GM12878 (cell line): ENCODE measurements at regions not wholly inside any gene's neighbourhood (a gene's known extent, or its start where the extent isn't known, plus 50 kb on each side); places are given as distances from the start of the nearest gene placed in this dataset.

Source experiments
- ATAC-seq: fragments of 200-7000 bp; cut with Tn5 transposase; 3 replicates; pipeline ENCODE4 v1.9.1; 2020; ENCODE audit warnings: mild to moderate bottlenecking, moderate library complexity
- BruUV-seq: library from RNA; stranded (reverse); fragments of 400-500 nt; replicated peaks from 2 replicates; lab custom pipeline; 2021; lab: Mats Ljungman, UMichigan
- CTCF ChIA-PET: fragments of 300-600 bp; sonication (Branson Sonifier 250); formaldehyde crosslinking; extraction: SDS; loops from one replicate; lab custom pipeline; 2021; ENCODE audit warnings: inconsistent platforms; lab: Yijun Ruan, JAX
- POLR2A ChIA-PET: fragments of 350-600 bp; formaldehyde crosslinking; extraction: SDS; loops from one replicate; lab custom pipeline; 2021; ENCODE audit warnings: inconsistent platforms; lab: Charles Lee
- RAD21 ChIA-PET: fragments of 300-600 bp; sonication (Branson Sonifier 250); formaldehyde crosslinking; loops from one replicate; lab custom pipeline; 2023; ENCODE audit warnings: antibody characterized with exemption; ENCODE audit not compliant: unreplicated experiment; lab: Charles Lee
- SMC1A ChIA-PET: fragments of 300-600 bp; sonication (Branson Sonifier 250); formaldehyde crosslinking; loops from one replicate; lab custom pipeline; 2023; ENCODE audit not compliant: unreplicated experiment, uncharacterized antibody; lab: Charles Lee
- DNase-seq: peaks from one replicate; pipeline ENCODE4 v3.0.0-alpha.2; 2011; ENCODE audit warnings: low read depth, low spot score
- FAIRE-seq: peaks from 3 replicates; lab custom pipeline; 2011; peaks lifted over from hg19 to GRCh38; lab: Jason Lieb, UNC
- H2AFZ ChIP-seq: 2 replicates; pipeline ENCODE4 v1.6.0; 2011; ENCODE audit warnings: low read depth, low read length, control low read depth; ENCODE audit not compliant: control insufficient read depth
- H3K27ac ChIP-seq: 2 replicates; pipeline ENCODE4 v1.5.1; 2011; ENCODE audit warnings: control low read depth; ENCODE audit not compliant: control insufficient read depth, insufficient read depth
- H3K27me3 ChIP-seq, 2 experiments: replicated peaks in 1 of 2; 2 replicates each; pipeline versions ENCODE4 v1.6.0 to v1.6.1; 2011; ENCODE audit warnings: low read length in 1 of 2; ENCODE audit not compliant: control insufficient read depth in 2 of 2, insufficient read depth in 2 of 2
- H3K36me3 ChIP-seq, 2 experiments: 2 replicates each; pipeline ENCODE4 v1.5.1; 2011; ENCODE audit warnings: low read length in 1 of 2; ENCODE audit not compliant: control insufficient read depth in 2 of 2, insufficient read depth in 2 of 2
- H3K4me1 ChIP-seq: 2 replicates; pipeline ENCODE4 v1.6.1; 2011; ENCODE audit warnings: mild to moderate bottlenecking, low read length, moderate library complexity, mixed read lengths; ENCODE audit not compliant: control insufficient read depth, insufficient read depth
- H3K4me2 ChIP-seq: 2 replicates; pipeline ENCODE4 v1.6.0; 2011; ENCODE audit warnings: control low read depth; ENCODE audit not compliant: control insufficient read depth, insufficient read depth
- H3K4me3 ChIP-seq: fragments of 200-600 bp; sonication (generic); 2 replicates; pipeline ENCODE4 v1.5.1; 2016
- H3K79me2 ChIP-seq: 2 replicates; pipeline ENCODE4 v1.6.0; 2011; ENCODE audit warnings: low read length; ENCODE audit not compliant: control insufficient read depth, insufficient read depth
- H3K9ac ChIP-seq: 2 replicates; pipeline ENCODE4 v1.8.0; 2011; ENCODE audit warnings: low read length, control low read depth, mixed read lengths; ENCODE audit not compliant: control insufficient read depth, insufficient read depth
- H3K9me3 ChIP-seq: replicated peaks from 3 replicates; pipeline ENCODE4 v1.5.1; 2011; ENCODE audit warnings: mild to moderate bottlenecking, low read length; ENCODE audit not compliant: control insufficient read depth, insufficient read depth
- H4K20me1 ChIP-seq: 2 replicates; pipeline ENCODE4 v1.6.0; 2011; ENCODE audit not compliant: control insufficient read depth, insufficient read depth
- EZH2 ChIP-seq: IDR thresholded peaks from 2 replicates; pipeline ENCODE4 v1.6.1; 2012; ENCODE audit warnings: low read depth, mild to moderate bottlenecking, control low read depth, inconsistent platforms, low read length, borderline replicate concordance; ENCODE audit not compliant: control insufficient read depth
- IKZF2 ChIP-seq, 2 experiments: fragments of 450-650 bp; IDR thresholded peaks; 2 replicates each; pipeline ENCODE4 v1.6.1; 2017; ENCODE audit warnings: mild to moderate bottlenecking in 2 of 2, moderate library complexity in 2 of 2
- MEF2A ChIP-seq: IDR thresholded peaks from 2 replicates; pipeline ENCODE4 v1.6.1; 2011; ENCODE audit warnings: low read depth, mild to moderate bottlenecking, low read length, moderate library complexity; ENCODE audit not compliant: insufficient read depth
- NFXL1 ChIP-seq: fragments of 450-650 bp; IDR thresholded peaks from 2 replicates; pipeline ENCODE4 v1.6.1; 2017; ENCODE audit warnings: antibody characterized with exemption, mild to moderate bottlenecking, borderline replicate concordance
- NR2C2 ChIP-seq: IDR thresholded peaks from 2 replicates; pipeline ENCODE4 v1.6.1; 2011; ENCODE audit warnings: borderline replicate concordance, low read depth; ENCODE audit not compliant: control insufficient read depth, insufficient read length
- NRF1 ChIP-seq: conservative IDR thresholded peaks from 2 replicates; pipeline ENCODE4 v1.6.1; 2011; ENCODE audit warnings: mild to moderate bottlenecking, low read depth, low read length, improper control_type of control experiment
- POLR2A ChIP-seq: IDR thresholded peaks from 2 replicates; pipeline ENCODE4 v1.6.1; 2011; ENCODE audit warnings: low read depth, mild to moderate bottlenecking, low read length
- SMARCA5 ChIP-seq: fragments of 450-650 bp; IDR thresholded peaks from 2 replicates; pipeline ENCODE4 v1.6.1; 2017; ENCODE audit warnings: mild to moderate bottlenecking
- WGBS: methylation state at CpG from one replicate; pipeline ENCODE4 v1.1.6; 2016; ENCODE audit warnings: low lambda C conversion rate; ENCODE audit not compliant: insufficient replicate concordance, insufficient coverage; ENCODE audit errors: missing lambda C conversion rate; 5-methylcytosine and 5-hydroxymethylcytosine counted together
- in situ Hi-C: fragments of 300-500 bp; cut with MboI; formaldehyde crosslinking; loops from 9 replicates; pipeline ENCODE4 v1.14.3; 2018; ENCODE audit warnings: mixed read lengths
- intact Hi-C: fragments of 100-400 bp; cut with micrococcal nuclease; formaldehyde crosslinking; loops from one replicate; pipeline ENCODE4 v1.14.2; 2022; ENCODE audit not compliant: unreplicated experiment
- TF ChIP-seq, protein P1 (sequence below): IDR thresholded peaks from 2 replicates; pipeline ENCODE4 v1.6.1; 2011; ENCODE audit warnings: low read depth, mild to moderate bottlenecking, low read length, moderate library complexity, borderline replicate concordance; ENCODE audit errors: extremely low read depth
- TF ChIP-seq, protein P2 (sequence below), 3 experiments: IDR thresholded peaks in 2 of 3; conservative IDR thresholded peaks in 1 of 3; 2 replicates each; pipeline ENCODE4 v1.5.1; 2011; ENCODE audit warnings: low read depth in 3 of 3, low read length in 3 of 3, mild to moderate bottlenecking in 3 of 3, control low read depth in 2 of 3, moderate library complexity in 2 of 3, inconsistent platforms in 1 of 3, mixed read lengths in 1 of 3; ENCODE audit not compliant: control insufficient read depth in 2 of 3, insufficient read depth in 1 of 3; ENCODE audit errors: extremely low read depth in 1 of 3
- TF ChIP-seq, protein P3 (sequence below): fragments of 450-650 bp; IDR thresholded peaks from 2 replicates; pipeline ENCODE4 v1.6.1; 2018; ENCODE audit warnings: borderline replicate concordance, mild to moderate bottlenecking; ENCODE audit not compliant: partially characterized antibody

DNA sequence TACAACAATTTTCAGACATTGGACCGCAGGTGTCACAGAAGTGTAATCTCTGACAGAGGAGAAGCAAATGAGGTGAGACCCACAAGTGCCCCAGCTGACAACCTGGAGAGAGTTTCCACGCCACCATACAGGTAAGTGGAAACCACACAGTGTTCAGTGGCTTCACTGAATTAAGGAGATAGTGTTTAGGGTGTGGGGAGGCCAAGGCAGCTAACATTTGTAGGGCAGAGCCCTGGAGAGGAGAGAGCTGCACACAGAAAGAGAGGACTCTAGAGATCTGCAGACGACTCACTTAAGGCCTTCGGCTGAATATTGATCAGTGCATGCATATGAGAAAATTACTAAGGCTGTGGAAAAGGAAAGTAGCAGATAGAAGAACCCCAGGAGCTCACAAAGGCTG lies 228.9 kb upstream of the TNRC6C start:
- in situ Hi-C loops (no loop called here), intact Hi-C loops (no loop called here)
- FAIRE-seq (no peak), ATAC-seq (no peak), DNase-seq (no peak)
- Histone ChIP-seq H3K4me3 (no peak overlapping the region), H3K4me2 (no peak overlapping the region), H3K27ac (no peak overlapping the region), H3K36me3 (no peaks in the 10 kb centered on the region), H4K20me1 (no peaks in the 10 kb centered on the region), H3K79me2 (no peaks in the 10 kb centered on the region), H3K9me3 (peaks cover 4% of the 10 kb centered on the region; the same call in 1 of the 3 replicates), H2AFZ (no peak overlapping the region), H3K9ac (no peak overlapping the region), H3K27me3 (no peaks in the 10 kb centered on the region; a peak in 1 of 4 replicates), H3K4me1 (no peaks in the 10 kb centered on the region)
- WGBS: 19% methylated on average over 4 of the region's 4 CpGs
- RAD21 ChIA-PET: no interaction called here
- no TSS peak for BruUV-seq
- TF ChIP-seq IKZF2 (IDR thresholded peaks at IDR 0.05): no peak
- no peak for TF ChIP-seq NRF1
- no peak for TF ChIP-seq SMARCA5
- TF ChIP-seq, protein P1, sequence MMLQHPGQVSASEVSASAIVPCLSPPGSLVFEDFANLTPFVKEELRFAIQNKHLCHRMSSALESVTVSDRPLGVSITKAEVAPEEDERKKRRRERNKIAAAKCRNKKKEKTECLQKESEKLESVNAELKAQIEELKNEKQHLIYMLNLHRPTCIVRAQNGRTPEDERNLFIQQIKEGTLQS: no peak
- no peak for TF ChIP-seq MEF2A
- no peak for TF ChIP-seq EZH2
- no peak for TF ChIP-seq NR2C2
- SMC1A ChIA-PET: interaction anchor here (0.7 to 1.8 kb wide), 2 partner anchors 10 to 73 kb away, joined by 3 to 5 read pairs; no protein-coding TSS in a partner anchor
- POLR2A ChIA-PET: no interaction called here
- CTCF ChIA-PET: no interaction called here

DNA sequence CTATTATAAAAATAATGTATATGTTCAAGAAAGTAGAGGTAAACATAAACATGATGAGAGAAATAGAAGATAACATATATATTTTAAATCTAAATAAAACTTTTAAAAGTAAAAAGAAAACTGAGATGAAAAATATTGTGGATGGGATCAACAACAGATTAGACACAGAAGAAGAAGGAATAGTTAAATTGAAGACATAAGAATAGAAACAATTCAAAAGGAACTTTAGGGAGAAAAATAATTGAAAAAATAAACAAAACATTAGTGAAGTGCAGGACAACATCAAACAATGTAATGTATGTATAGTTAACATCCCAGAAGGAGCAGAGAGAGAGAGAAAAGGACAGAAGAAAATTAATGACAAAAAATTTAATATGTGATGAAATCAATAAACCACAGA lies 228.1 kb upstream of the TNRC6C start:
- Histone ChIP-seq H3K4me3 (no peak overlapping the region), H3K4me1 (no peaks in the 10 kb centered on the region), H3K36me3 (no peaks in the 10 kb centered on the region), H4K20me1 (no peaks in the 10 kb centered on the region), H3K27me3 (no peaks in the 10 kb centered on the region; a peak in 1 of 4 replicates), H3K9ac (no peak overlapping the region), H3K79me2 (no peaks in the 10 kb centered on the region), H2AFZ (no peak overlapping the region), H3K27ac (no peak overlapping the region), H3K9me3 (peaks cover 4% of the 10 kb centered on the region; the same call in 1 of the 3 replicates), H3K4me2 (no peak overlapping the region)
- FAIRE-seq: no peak
- SMC1A ChIA-PET: interaction anchor here (1.8 kb wide), 1 partner anchor 11 kb away, joined by 5 read pairs; no protein-coding TSS in a partner anchor
- no peak for DNase-seq
- POLR2A ChIA-PET: no interaction called here
- CTCF ChIA-PET: interaction anchor here (1.3 kb wide), 1 partner anchor 21 kb away, joined by 4 read pairs; no protein-coding TSS in a partner anchor
- TF ChIP-seq POLR2A (no peak), IKZF2 (IDR thresholded peaks at IDR 0.05) (no peak), NFXL1 (no peak)
- TF ChIP-seq, protein P2, sequence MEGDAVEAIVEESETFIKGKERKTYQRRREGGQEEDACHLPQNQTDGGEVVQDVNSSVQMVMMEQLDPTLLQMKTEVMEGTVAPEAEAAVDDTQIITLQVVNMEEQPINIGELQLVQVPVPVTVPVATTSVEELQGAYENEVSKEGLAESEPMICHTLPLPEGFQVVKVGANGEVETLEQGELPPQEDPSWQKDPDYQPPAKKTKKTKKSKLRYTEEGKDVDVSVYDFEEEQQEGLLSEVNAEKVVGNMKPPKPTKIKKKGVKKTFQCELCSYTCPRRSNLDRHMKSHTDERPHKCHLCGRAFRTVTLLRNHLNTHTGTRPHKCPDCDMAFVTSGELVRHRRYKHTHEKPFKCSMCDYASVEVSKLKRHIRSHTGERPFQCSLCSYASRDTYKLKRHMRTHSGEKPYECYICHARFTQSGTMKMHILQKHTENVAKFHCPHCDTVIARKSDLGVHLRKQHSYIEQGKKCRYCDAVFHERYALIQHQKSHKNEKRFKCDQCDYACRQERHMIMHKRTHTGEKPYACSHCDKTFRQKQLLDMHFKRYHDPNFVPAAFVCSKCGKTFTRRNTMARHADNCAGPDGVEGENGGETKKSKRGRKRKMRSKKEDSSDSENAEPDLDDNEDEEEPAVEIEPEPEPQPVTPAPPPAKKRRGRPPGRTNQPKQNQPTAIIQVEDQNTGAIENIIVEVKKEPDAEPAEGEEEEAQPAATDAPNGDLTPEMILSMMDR (IDR thresholded peaks at IDR 0.05 in 2 of 3, conservative IDR thresholded peaks at IDR 0.05 in 1 of 3; ENCODE audit: control insufficient read depth in 2 of 3, extremely low read depth in 1 of 3, insufficient read depth in 1 of 3, low read depth in 3 of 3, low read length in 3 of 3): no peak
- TF ChIP-seq, protein P3, sequence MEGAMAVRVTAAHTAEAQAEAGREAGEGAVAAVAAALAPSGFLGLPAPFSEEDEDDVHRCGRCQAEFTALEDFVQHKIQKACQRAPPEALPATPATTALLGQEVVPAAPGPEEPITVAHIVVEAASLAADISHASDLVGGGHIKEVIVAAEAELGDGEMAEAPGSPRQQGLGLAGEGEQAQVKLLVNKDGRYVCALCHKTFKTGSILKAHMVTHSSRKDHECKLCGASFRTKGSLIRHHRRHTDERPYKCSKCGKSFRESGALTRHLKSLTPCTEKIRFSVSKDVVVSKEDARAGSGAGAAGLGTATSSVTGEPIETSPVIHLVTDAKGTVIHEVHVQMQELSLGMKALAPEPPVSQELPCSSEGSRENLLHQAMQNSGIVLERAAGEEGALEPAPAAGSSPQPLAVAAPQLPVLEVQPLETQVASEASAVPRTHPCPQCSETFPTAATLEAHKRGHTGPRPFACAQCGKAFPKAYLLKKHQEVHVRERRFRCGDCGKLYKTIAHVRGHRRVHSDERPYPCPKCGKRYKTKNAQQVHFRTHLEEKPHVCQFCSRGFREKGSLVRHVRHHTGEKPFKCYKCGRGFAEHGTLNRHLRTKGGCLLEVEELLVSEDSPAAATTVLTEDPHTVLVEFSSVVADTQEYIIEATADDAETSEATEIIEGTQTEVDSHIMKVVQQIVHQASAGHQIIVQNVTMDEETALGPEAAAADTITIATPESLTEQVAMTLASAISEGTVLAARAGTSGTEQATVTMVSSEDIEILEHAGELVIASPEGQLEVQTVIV: no peak
- RAD21 ChIA-PET: no interaction called here
- BruUV-seq: no TSS peak
- in situ Hi-C loops: no loop called here
- intact Hi-C loops: no loop called here
- no peak for ATAC-seq
